Glomerular visceral epithelial cell (primary cell): ENCODE measurements at regions not wholly inside any gene's neighbourhood (a gene's known extent, or its start where the extent isn't known, plus 50 kb on each side); places are given as distances from the start of the nearest gene placed in this dataset.
"Not testable (repeated sequence)": the region's sequence is repeated elsewhere in the genome, so short reads cannot be mapped to it uniquely, and the experiment has no call there.

Source experiments
- DNase-seq: peaks from one replicate; pipeline ENCODE4 v3.0.0-alpha.2; 2016; ENCODE audit errors: extremely low spot score

- DNase-seq = no peak
These were observed 191.3 kb upstream of the KCNJ3 start for GRCh38 chr2:154507186-154507585.

DNA sequence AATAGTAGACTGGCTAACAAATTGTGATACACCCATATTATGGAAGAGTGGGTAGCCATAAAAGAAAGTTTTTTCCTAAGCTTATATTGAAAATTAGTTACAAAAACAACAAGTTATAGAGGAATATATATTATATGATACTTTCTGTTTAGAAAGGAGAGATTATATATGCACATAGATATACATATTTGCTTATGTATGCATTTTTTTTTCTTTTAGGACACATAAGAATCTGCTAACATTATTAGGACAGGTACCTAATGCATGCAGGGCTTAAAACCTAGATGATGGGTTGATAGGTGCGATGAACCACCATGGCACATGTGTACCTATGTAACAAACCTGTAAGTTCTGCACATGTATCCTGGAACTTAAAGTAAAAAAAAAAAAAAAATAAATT is 179.6 kb upstream of the KCNJ3 start:
- DNase-seq = no peak

- DNase-seq = not testable (repeated sequence)
These were observed 177.5 kb upstream of the KCNJ3 start for GRCh38 chr2:154520951-154521350.

DNA sequence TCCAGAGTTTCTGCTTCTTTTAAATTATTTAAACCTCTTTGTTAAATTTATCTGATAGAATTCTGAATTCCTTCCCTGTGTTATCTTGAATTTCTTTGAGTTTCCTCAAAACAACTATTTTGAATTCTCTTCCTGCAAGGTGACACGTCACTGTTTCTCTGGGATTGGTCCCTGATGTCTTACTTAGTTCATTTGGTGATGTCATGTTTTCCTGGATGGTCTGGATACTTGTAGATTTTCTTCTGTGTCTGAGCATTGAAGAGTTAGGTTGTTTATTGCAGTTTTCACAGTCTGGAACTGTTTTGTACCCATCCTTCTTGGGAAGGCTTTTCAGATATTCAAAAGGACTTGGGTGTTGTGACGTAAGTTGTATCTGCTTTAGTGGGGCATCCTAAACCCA is 172.3 kb upstream of the KCNJ3 start:
- DNase-seq = no peak

DNA sequence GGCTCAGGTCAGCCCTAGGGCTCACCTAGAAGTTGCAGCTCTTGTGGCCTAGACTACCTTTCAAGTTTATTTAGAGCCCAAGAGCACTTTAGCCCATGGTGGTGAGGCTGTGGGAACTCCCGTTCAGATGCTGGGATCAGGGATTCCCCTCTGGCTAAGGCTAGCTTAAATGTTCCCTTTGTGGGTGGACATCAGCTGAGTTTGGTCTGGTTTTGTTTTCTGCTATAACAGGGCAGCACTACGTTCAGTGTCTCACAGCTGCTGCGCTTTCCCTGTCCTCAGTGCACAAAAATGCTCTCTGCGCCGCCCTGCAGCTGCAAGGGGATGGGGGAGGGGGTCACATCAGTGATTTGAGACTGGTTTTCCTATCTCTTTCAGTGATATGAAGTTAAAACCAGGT is 170.5 kb upstream of the KCNJ3 start:
- DNase-seq = no peak

- no peak for DNase-seq
These were observed 166.5 kb upstream of the KCNJ3 start for GRCh38 chr2:154532004-154532403.

DNA sequence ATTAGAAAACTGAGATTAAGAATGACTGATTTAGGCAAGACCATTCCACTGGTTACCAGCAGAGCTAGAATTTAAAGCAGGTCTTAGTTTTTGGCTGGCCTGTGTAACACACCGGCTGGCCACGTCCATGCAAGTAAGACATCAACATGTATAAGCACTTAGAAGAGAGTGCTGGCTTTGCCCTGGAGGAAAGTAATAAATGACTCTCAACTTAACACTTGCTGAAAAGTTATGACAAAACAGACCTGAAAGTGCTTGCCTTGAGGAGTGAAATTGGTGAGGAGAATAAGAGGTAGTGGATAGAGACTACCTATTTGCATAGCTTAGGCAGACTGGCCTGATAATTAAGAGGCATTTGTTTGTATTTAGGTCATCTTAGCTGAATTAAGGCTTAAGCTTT is 165.7 kb upstream of the KCNJ3 start:
- no peak for DNase-seq

DNA sequence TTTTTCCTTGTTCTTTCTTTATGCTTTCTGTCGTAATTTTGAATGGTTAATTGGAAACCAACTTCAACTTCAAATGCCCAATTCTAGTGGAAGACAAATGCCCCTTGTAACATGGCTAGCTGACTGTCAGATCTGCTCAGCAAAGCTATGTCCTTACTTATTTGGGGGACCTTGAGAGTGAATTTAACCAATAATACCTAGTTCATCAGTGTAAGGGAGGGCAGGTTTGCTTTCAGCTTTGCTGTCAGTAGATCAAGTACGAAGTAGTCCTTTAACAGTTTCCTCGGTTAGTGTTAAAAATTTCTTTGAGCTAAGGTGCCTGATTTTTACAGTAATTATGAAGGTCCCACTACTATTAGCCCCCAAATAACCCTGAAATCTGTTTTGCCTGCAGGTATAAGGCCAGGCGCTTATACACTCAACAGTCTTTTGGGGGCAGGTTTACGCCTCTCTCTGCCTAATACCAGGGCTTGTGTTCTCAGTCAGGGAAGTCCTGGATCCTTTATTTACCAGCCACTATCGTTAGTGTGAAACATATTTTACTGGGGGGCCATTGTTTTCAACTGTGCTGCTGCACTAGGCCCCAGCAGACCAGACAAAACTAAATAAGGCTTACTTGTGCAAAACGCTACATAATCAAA is 165.1 kb upstream of the KCNJ3 start:
- no peak for DNase-seq

GRCh38 chr2:154537024-154537423 is 161.5 kb upstream of the KCNJ3 start:
- no peak for DNase-seq

DNA sequence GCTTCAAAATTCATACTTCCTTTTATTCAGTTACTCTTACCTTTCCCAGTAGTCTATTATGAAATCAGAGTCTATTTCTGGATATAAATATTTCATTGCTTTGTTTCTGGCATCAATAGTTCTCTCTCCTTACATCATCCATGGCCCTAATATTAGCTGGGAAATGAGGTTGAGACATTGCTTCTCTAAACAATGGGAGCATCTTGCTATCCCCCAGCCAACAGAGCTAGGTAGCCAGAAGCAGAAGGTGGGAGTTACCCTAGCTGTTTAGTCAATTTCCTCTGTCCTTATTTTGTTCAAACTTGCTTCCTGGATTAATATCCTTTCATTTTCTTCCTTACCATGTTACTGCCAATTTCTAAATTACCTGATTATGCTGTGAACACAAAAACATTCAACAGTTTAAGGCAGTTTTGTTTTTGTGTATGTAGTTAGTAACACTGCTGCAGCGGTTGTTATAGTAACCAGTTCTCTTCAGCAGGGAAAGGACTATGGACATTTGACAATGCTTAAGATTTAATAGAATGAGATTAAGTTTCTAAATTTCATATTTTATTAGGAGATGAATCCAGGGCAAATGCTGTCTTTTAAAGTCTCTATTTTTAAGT is 160.5 kb upstream of the KCNJ3 start:
- DNase-seq = no peak

DNA sequence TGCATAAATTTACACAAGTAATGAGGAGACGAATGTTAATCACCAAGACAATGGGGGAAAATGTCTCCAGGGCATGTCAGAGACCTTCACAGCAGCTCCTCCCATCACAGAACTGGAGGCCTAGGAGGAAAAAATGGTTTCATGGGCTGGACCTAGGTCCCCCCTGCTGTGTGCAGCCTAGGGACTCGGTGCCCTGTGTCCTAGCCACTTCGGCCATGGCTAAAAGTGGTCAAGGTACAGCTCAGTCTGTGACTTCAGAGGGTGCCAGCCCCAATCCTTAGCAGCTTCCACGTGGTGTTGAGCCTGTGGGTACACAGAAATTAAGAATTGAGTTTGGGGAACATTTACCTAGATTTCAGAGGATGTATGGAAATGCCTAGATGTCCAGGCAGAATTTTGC is 152.2 kb upstream of the KCNJ3 start:
- no peak for DNase-seq

- no peak for DNase-seq
These were observed 148.6 kb upstream of the KCNJ3 start for GRCh38 chr2:154549869-154550268.

DNA sequence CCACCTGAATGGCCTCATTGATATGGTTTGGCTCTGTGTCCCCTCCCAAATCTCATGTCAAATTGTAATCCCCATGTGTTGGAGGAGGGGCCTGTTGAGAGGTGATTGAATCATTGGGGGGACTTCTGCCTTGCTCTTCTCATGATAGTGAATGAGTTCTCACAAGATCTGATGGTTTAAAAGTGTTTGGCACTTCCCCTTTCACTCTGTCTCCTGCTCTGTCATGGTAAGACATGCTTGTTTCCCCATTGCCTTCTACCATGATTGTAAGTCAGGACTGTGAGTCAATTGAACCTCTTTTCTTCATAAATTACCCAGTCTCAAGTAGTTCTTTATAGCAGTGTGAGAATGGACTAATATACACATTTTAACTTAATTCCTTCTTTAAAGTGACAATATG is 146.8 kb upstream of the KCNJ3 start:
- DNase-seq = no peak

DNA sequence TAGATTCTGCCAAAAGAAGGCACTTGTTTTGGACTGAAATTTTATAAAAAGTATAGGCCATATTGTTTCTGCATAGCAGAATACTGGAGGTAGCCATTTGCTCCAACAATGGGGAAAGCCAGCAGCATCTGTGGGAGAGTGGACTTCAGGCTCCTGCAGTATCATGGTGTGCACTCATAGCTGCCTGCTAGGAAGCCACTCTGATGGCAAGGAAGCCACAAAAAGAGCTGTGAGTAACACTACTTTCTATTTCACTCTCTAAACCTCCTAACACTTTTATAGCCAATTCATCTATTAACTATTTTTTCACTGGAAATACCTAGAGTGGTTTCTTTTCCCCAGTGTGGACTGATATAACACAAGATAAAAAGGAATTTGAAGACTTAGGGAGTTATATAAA is 144.4 kb upstream of the KCNJ3 start:
- no peak for DNase-seq

GRCh38 chr2:154555710-154556109 is 142.8 kb upstream of the KCNJ3 start:
- DNase-seq = no peak

DNA sequence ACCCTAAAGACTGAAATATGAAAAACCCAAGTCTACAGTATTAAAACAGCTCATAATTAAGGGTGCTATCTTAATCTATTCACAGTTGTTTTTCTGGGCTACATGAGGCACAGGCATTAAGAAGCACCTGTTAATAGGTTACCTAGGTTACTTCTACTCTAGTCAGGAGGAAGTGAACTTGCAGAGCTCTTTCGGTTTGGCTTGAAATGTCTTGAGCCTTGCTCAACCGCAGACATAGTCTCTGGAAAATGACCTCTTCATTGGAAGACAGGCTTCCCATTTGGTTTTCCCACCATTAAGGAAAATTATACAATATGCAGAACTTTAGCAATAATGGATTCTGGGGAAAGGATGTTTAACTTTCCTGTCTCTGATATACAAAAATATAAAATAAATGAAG is 142.3 kb upstream of the KCNJ3 start:
- no peak for DNase-seq

- no peak for DNase-seq
These were observed 141.9 kb upstream of the KCNJ3 start for GRCh38 chr2:154556607-154557006.

GRCh38 chr2:154557906-154558305 is 140.6 kb upstream of the KCNJ3 start:
- no peak for DNase-seq

DNA sequence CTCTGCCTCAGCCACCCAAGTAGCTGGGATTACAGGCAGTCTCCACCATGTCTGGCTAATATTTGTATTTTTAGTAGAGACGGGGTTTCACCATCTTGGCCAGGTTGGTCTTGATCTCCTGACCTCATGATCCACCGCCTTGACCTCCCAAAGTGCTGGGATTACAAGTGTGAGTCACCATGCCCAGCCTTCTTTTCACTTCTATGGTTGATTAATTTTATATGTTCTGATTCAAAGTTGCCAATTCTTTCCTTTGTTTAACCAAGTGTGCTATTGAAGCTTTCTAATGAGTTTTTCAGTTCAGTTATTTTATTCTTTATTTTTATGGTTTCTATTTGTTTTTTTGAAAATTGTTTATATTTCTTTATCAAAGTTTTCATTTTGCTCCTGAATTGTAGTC is 133.1 kb upstream of the KCNJ3 start:
- no peak for DNase-seq

- DNase-seq = no peak
These were observed 130.1 kb upstream of the KCNJ3 start for GRCh38 chr2:154568413-154568812.

GRCh38 chr2:154570501-154570900 is 128.0 kb upstream of the KCNJ3 start:
- DNase-seq = no peak

DNA sequence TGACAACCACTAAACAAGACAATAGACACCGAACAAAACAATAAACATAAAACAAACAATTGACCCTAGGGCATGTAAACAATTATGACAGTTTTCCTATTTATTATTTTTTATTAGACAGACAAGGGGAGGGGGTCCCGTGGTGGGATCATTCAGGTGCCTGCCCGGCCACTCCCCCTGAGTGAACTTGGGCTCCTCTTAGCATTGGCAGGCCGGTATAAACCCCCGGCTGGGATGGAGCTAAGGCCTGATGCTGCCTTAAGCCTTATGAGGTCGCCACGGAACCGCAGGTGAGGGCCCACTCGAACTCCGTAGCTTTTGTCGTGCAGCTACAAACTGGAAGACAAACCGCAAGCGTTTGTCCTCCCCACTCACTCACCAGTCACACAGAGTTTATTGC is 121.8 kb upstream of the KCNJ3 start:
- DNase-seq = not testable (repeated sequence)

DNA sequence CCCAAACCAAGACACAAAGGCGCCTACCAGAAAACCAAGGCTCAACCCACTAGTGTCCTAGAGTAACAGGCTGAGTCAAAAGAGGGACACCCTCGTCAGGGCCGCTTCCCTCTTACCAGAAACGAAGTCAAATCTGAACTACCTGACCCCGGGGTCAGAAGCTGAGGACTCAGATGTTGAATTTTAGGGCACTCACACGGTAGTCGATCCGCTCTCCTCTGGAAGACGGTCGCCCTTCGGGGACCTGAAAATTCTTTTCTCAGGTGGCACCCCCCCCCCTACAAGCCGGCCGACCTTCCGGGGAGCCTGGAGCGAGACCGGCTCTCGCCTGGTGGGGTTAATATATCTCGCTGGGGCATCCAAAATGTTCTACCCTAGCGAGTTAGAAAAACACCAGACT is 121.1 kb upstream of the KCNJ3 start:
- no peak for DNase-seq

DNA sequence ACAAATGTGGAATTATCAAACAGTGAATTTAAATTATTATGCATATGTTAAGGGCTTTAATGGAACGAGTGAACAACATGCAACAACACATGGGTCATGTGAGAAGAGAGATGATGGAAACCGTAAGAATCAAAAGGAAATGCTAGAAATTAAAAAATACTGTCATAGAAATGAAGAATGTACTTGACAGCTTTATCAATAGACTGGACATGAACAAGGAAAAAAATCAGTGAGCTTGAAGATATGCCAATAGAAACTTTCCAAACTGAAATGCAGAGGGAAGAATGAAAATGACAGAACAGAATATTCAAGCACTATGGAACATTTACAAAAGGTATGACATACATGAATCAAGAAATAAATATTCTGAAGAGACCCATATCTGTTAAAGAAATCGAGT is 117.7 kb upstream of the KCNJ3 start:
- DNase-seq = no peak
